H9 (cell line): ENCODE measurements at regions not wholly inside any gene's neighbourhood (a gene's known extent, or its start where the extent isn't known, plus 50 kb on each side); places are given as distances from the start of the nearest gene placed in this dataset.

Experiments used
- DNase-seq: peaks from one replicate; pipeline ENCODE4 v3.0.0-alpha.2; 2017
- H2AFZ ChIP-seq: one replicate; pipeline ENCODE4 v1.6.1; 2013; ENCODE audit warnings: mild to moderate bottlenecking, low read length, control low read depth, moderate library complexity
- H2AK5ac ChIP-seq: 2 replicates; pipeline ENCODE4 v1.6.1; 2013; ENCODE audit warnings: low read length, control low read depth, mixed read lengths; ENCODE audit not compliant: insufficient read length
- H2BK120ac ChIP-seq: one replicate; pipeline ENCODE4 v1.6.1; 2013; ENCODE audit warnings: low read depth, mild to moderate bottlenecking, low read length, control low read depth, inconsistent platforms; ENCODE audit not compliant: poor library complexity, severe bottlenecking
- H2BK12ac ChIP-seq: 2 replicates; pipeline ENCODE4 v1.6.1; 2013; ENCODE audit warnings: low read length, control low read depth, mixed read lengths, low read depth; ENCODE audit not compliant: insufficient read length
- H2BK15ac ChIP-seq: 2 replicates; pipeline ENCODE4 v1.6.1; 2013; ENCODE audit warnings: low read depth, low read length, control low read depth
- H2BK20ac ChIP-seq: one replicate; pipeline ENCODE4 v1.6.1; 2013; ENCODE audit warnings: low read depth, mild to moderate bottlenecking, low read length, control low read depth, inconsistent platforms; ENCODE audit not compliant: poor library complexity, severe bottlenecking
- H2BK5ac ChIP-seq: 2 replicates; pipeline ENCODE4 v1.6.1; 2013; ENCODE audit warnings: low read length, control low read depth, mixed read lengths; ENCODE audit not compliant: insufficient read length
- H3K14ac ChIP-seq: 2 replicates; pipeline ENCODE4 v1.6.1; 2013; ENCODE audit warnings: low read length, control low read depth; ENCODE audit not compliant: insufficient read depth
- H3K18ac ChIP-seq: 2 replicates; pipeline ENCODE4 v1.6.1; 2013; ENCODE audit warnings: low read depth, mild to moderate bottlenecking, mixed read lengths, low read length, control low read depth; ENCODE audit not compliant: insufficient read length
- H3K23ac ChIP-seq: 2 replicates; pipeline ENCODE4 v1.6.1; 2013; ENCODE audit warnings: low read length, control low read depth, mixed read lengths, low read depth; ENCODE audit not compliant: insufficient read length
- H3K23me2 ChIP-seq: 2 replicates; pipeline ENCODE4 v1.6.1; 2013; ENCODE audit warnings: low read depth, mild to moderate bottlenecking, mixed read lengths, low read length, control low read depth; ENCODE audit not compliant: insufficient read length, poor library complexity, severe bottlenecking
- H3K27ac ChIP-seq: 2 replicates; pipeline ENCODE4 v1.5.1; 2013; ENCODE audit warnings: low read length, control low read depth, mixed read lengths, low read depth; ENCODE audit not compliant: insufficient read length
- H3K27me3 ChIP-seq: 2 replicates; pipeline ENCODE4 v1.6.1; 2013; ENCODE audit warnings: low read length, control low read depth, inconsistent platforms; ENCODE audit not compliant: insufficient read depth
- H3K4ac ChIP-seq: 2 replicates; pipeline ENCODE4 v1.6.1; 2013; ENCODE audit warnings: low read depth, mild to moderate bottlenecking, control low read depth, inconsistent platforms, low read length, moderate library complexity
- H3K4me1 ChIP-seq: 2 replicates; pipeline ENCODE4 v1.6.1; 2013; ENCODE audit warnings: low read length, control low read depth, inconsistent platforms; ENCODE audit not compliant: insufficient read depth
- H3K4me2 ChIP-seq: 2 replicates; pipeline ENCODE4 v1.6.1; 2013; ENCODE audit warnings: low read length, control low read depth, mixed read lengths; ENCODE audit not compliant: insufficient read length, insufficient read depth
- H3K56ac ChIP-seq: 2 replicates; pipeline ENCODE4 v1.6.1; 2013; ENCODE audit warnings: low read depth, mild to moderate bottlenecking, mixed read lengths, low read length, control low read depth; ENCODE audit not compliant: insufficient read length
- H3K79me1 ChIP-seq: 2 replicates; pipeline ENCODE4 v1.6.1; 2013; ENCODE audit warnings: low read depth, mild to moderate bottlenecking, moderate library complexity, low read length, control low read depth, inconsistent platforms; ENCODE audit not compliant: insufficient read depth, poor library complexity, severe bottlenecking
- H3K79me2 ChIP-seq: 2 replicates; pipeline ENCODE4 v1.6.1; 2013; ENCODE audit warnings: low read length, control low read depth, inconsistent platforms; ENCODE audit not compliant: insufficient read depth
- H3K9ac ChIP-seq: 2 replicates; pipeline ENCODE4 v1.6.1; 2013; ENCODE audit warnings: low read length, control low read depth, mixed read lengths; ENCODE audit not compliant: insufficient read length; ENCODE audit errors: extremely low read depth
- H3K9me3 ChIP-seq: one replicate; pipeline ENCODE4 v1.6.1; 2013; ENCODE audit warnings: low read depth, low read length, inconsistent platforms; ENCODE audit not compliant: control insufficient read depth
- H3T11ph ChIP-seq: one replicate; pipeline ENCODE4 v1.6.1; 2013; ENCODE audit warnings: mild to moderate bottlenecking, low read length, control low read depth, inconsistent platforms
- H4K20me1 ChIP-seq: one replicate; pipeline ENCODE4 v1.6.1; 2013; ENCODE audit not compliant: control insufficient read depth, insufficient read length, insufficient read depth
- H4K5ac ChIP-seq: 2 replicates; pipeline ENCODE4 v1.6.1; 2013; ENCODE audit warnings: low read depth, mild to moderate bottlenecking, mixed read lengths, low read length, control low read depth; ENCODE audit not compliant: insufficient read length
- H4K8ac ChIP-seq: replicated peaks from 2 replicates; pipeline ENCODE4 v1.6.1; 2013; ENCODE audit warnings: low read length, control low read depth, mixed read lengths, low read depth; ENCODE audit not compliant: insufficient read length
- H4K91ac ChIP-seq: 2 replicates; pipeline ENCODE4 v1.6.1; 2013; ENCODE audit warnings: low read depth, mild to moderate bottlenecking, moderate library complexity, mixed read lengths, low read length, control low read depth; ENCODE audit not compliant: insufficient read length
- H3K27ac Mint-ChIP-seq, 3 experiments: 2 replicates in 2 of 3; 3 replicates in 1 of 3; pipeline ENCODE4 v1.8.0; 2020 to 2021; ENCODE audit warnings: mixed read lengths in 3 of 3, mild to moderate bottlenecking in 1 of 3, moderate library complexity in 1 of 3
- H3K27me3 Mint-ChIP-seq: 2 replicates; pipeline ENCODE4 v1.8.0; 2021; ENCODE audit warnings: low read depth, mild to moderate bottlenecking, moderate library complexity, mixed read lengths
- H3K36me3 Mint-ChIP-seq, 3 experiments: 2 replicates in 2 of 3; 3 replicates in 1 of 3; pipeline ENCODE4 v1.8.0; 2020 to 2021; ENCODE audit warnings: low read depth in 3 of 3, mixed read lengths in 3 of 3; ENCODE audit not compliant: insufficient read depth in 1 of 3
- H3K4me1 Mint-ChIP-seq, 2 experiments: 2 replicates each; pipeline ENCODE4 v1.8.0; 2020; ENCODE audit warnings: mixed read lengths in 2 of 2
- H3K4me3 Mint-ChIP-seq, 2 experiments: 2 replicates in 1 of 2; 3 replicates in 1 of 2; pipeline ENCODE4 v1.8.0; 2020 to 2021; ENCODE audit warnings: mild to moderate bottlenecking in 2 of 2, mixed read lengths in 2 of 2, moderate library complexity in 1 of 2
- H3K9me3 Mint-ChIP-seq, 2 experiments: 2 replicates in 1 of 2; 3 replicates in 1 of 2; pipeline ENCODE4 v1.8.0; 2020; ENCODE audit warnings: mild to moderate bottlenecking in 2 of 2, mixed read lengths in 2 of 2, moderate library complexity in 1 of 2
- WGBS: extraction: QIAGEN DNeasy Blood & Tissue Kit; methylation state at CpG from one replicate; pipeline ENCODE4 v1.1.7; 2013; ENCODE audit warnings: missing lambda C conversion rate, low lambda C conversion rate, mixed read lengths; ENCODE audit not compliant: insufficient read length; ENCODE audit errors: extremely low coverage; 5-methylcytosine and 5-hydroxymethylcytosine counted together
- TF ChIP-seq, protein P1 (sequence below): fragments of 200-600 bp; sonication (generic); conservative IDR thresholded peaks from 3 replicates; pipeline ENCODE4 v1.8.0; 2021; ENCODE audit warnings: antibody characterized with exemption, mild to moderate bottlenecking

DNA sequence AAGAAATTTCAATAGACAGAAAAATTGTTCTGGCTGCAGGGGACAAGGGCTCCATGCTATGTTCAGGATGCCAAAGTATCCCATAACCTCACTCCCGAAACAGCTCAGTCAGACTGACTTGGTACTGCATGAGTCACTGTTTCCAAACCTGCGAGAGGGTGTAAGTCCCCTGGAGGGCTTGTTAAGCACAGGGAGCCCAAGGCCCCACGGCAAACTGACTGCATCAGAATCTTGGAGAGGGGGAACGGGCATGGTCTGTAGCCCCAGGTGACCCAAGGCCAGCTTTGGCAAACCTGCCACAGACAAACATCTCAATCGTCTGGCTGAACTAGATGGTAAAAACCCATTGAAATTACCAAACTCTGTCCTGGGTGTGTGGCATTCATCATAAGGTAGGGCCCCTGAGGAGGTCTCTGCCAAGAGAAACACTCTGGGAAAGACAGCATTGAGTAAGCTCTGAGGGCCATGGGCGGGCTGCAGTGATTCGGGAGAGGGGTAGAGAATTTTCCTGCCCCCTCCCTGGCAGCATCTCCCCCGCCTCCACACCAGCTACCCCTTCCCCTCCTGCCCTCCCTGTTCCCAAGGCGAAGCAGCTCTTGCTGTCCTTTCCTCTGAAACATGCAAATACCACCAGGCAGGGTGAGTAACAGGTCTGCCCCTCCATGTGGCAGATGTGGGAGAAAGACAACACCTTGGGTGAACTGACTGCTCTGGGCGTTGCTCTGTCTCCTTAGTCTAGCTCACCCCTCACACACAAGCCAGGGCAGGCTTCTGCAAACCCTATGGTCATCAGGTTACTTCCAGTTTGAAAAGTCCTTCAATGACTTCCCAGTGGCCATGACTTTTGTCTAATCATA lies 274.7 kb upstream of the SIX2 start:
- Mint-ChIP-seq H3K4me3 (no peak overlapping the region), H3K27me3 (peaks cover 7% of the 10 kb centered on the region), H3K4me1 (peaks cover 0 to 5% of the 10 kb centered on the region in 2 experiments; a peak in 1 of 4 replicates), H3K27ac (no peak overlapping the region; a peak in 1 of 7 replicates), H3K9me3 (no peaks in the 10 kb centered on the region; a peak in 2 of 5 replicates), H3K36me3 (no peaks in the 10 kb centered on the region)
- H2AK5ac ChIP-seq: no peak overlapping the region
- no peak overlapping the region; the same call in 1 of the 2 replicates for H3K14ac ChIP-seq
- no peak overlapping the region for H2BK5ac ChIP-seq
- WGBS: no CpG with 5 or more reads among the region's 10 CpGs
- no peaks in the 10 kb centered on the region for H3K27me3 ChIP-seq
- H4K91ac ChIP-seq: no peak overlapping the region
- H3K79me2 ChIP-seq: no peaks in the 10 kb centered on the region
- no peak overlapping the region for H3K9ac ChIP-seq
- no peak overlapping the region for H3K23ac ChIP-seq
- no peak overlapping the region for H3K18ac ChIP-seq
- no peak overlapping the region for H3K56ac ChIP-seq
- no peak overlapping the region for H4K5ac ChIP-seq
- H2BK15ac ChIP-seq: no peak overlapping the region
- H4K20me1 ChIP-seq: no peaks in the 10 kb centered on the region
- no peaks in the 10 kb centered on the region for H3K79me1 ChIP-seq
- H3K4me1 ChIP-seq: no peaks in the 10 kb centered on the region; the same call in 1 of the 2 replicates
- no peak overlapping the region for H2BK120ac ChIP-seq
- no peaks in the 10 kb centered on the region for H3K9me3 ChIP-seq
- H3K23me2 ChIP-seq: no peaks in the 10 kb centered on the region
- no peak for DNase-seq
- no peak overlapping the region for H3K27ac ChIP-seq
- H3T11ph ChIP-seq: no peak overlapping the region
- no peak overlapping the region for H2BK20ac ChIP-seq
- no peak overlapping the region for H3K4me2 ChIP-seq
- no peak overlapping the region for H3K4ac ChIP-seq
- no peak overlapping the region for H2AFZ ChIP-seq
- H4K8ac ChIP-seq: no peak overlapping the region
- TF ChIP-seq, protein P1, sequence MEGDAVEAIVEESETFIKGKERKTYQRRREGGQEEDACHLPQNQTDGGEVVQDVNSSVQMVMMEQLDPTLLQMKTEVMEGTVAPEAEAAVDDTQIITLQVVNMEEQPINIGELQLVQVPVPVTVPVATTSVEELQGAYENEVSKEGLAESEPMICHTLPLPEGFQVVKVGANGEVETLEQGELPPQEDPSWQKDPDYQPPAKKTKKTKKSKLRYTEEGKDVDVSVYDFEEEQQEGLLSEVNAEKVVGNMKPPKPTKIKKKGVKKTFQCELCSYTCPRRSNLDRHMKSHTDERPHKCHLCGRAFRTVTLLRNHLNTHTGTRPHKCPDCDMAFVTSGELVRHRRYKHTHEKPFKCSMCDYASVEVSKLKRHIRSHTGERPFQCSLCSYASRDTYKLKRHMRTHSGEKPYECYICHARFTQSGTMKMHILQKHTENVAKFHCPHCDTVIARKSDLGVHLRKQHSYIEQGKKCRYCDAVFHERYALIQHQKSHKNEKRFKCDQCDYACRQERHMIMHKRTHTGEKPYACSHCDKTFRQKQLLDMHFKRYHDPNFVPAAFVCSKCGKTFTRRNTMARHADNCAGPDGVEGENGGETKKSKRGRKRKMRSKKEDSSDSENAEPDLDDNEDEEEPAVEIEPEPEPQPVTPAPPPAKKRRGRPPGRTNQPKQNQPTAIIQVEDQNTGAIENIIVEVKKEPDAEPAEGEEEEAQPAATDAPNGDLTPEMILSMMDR: no peak
- no peak overlapping the region for H2BK12ac ChIP-seq
